ENCODE measurements at regions not wholly inside any gene's neighbourhood (a gene's known extent, or its start where the extent isn't known, plus 50 kb on each side); places are given as distances from the start of the nearest gene placed in this dataset.
A peak's percentile ranks its signal among the peaks of the same experiment; 100 is the strongest.

DNA sequence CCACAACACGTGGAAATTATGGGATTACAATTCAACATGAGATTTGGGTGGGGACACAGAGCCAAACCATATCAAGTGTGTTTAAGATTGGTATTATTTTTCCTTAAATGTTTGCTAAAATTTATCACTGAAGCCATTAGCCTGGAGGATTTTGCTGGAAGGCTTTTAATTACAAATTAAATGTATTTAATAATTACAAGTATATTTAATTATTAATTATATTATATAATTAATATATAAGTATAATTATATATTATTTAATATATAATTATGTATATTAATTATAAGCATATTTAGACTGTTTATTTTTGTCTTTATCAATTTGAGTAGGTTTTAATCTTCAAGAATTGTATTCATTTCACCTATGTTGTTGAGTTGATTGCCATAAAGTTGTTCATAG lies 427.4 kb upstream of the FLRT2 start:
- FAIRE-seq (no peak), DNase-seq (ENCODE audit: insufficient read length, low spot score) (no peak)
- TF ChIP-seq, protein P1, sequence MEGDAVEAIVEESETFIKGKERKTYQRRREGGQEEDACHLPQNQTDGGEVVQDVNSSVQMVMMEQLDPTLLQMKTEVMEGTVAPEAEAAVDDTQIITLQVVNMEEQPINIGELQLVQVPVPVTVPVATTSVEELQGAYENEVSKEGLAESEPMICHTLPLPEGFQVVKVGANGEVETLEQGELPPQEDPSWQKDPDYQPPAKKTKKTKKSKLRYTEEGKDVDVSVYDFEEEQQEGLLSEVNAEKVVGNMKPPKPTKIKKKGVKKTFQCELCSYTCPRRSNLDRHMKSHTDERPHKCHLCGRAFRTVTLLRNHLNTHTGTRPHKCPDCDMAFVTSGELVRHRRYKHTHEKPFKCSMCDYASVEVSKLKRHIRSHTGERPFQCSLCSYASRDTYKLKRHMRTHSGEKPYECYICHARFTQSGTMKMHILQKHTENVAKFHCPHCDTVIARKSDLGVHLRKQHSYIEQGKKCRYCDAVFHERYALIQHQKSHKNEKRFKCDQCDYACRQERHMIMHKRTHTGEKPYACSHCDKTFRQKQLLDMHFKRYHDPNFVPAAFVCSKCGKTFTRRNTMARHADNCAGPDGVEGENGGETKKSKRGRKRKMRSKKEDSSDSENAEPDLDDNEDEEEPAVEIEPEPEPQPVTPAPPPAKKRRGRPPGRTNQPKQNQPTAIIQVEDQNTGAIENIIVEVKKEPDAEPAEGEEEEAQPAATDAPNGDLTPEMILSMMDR (IDR thresholded peaks at IDR 0.05; ENCODE audit: insufficient read depth, missing control alignments): no peak

DNA sequence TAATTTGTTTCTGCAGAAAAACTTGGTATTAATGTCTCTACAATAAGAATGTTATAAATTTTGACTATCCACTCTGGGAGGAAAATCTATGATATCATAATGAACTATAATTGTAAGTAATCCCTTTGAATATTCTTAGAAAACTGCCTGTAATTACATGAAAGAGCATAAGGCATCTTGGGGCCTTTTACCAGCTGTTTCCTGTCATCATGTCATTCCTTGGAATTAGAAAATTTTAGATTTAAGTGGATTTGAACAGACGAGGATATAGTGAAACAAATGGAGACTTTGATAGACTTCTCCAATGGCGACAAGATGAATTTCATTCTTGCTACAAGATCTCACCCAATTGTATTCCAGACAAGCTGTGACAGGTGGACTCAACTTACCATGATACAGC lies 423.4 kb upstream of the FLRT2 start:
- TF ChIP-seq, protein P1 (IDR thresholded peaks at IDR 0.05; ENCODE audit: insufficient read depth, missing control alignments): no peak
- DNase-seq (ENCODE audit: insufficient read length, low spot score) (no peak), FAIRE-seq (peak; percentile 25)

DNA sequence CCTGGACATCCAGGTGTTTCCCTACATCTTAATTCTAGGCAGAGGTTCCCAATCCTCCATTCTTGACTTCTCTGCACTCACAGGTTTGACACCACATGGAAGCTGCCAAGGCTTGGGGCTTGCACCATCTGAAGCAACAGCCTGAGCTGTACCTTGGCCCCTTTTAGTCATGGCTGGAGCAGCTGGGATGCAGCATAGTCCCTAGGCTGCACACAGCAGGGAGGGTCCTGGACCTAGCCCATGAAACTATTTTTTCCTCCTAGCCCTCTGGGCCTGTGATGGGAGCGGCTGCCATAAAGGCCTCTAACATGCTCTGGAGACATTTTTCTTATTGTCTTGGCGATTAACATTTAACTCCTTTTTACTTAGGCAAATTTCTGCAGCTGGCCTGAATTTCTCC lies 417.2 kb upstream of the FLRT2 start:
- TF ChIP-seq, protein P1 (IDR thresholded peaks at IDR 0.05; ENCODE audit: insufficient read depth, missing control alignments): no peak
- no peak for DNase-seq (ENCODE audit: insufficient read length, low spot score)
- FAIRE-seq: no peak

DNA sequence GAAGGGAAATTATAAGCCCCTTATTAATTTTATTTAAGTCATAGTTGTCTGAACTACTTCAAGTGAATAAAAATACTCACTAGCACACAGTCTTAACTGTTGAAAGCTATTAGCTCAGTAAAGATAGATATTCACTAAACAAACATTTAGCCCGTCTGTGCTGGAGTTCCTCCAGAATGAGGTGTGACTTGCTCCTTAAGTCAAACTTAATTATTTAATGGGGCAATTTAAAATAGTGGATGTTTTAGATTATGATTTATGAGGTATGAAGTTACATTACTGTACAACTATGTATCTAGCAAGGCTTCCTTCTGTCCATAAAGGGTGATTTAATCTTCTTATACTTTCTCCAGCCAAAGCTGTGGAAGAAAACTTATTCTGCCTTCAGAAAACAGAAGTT lies 414.0 kb upstream of the FLRT2 start:
- TF ChIP-seq, protein P1 (IDR thresholded peaks at IDR 0.05; ENCODE audit: insufficient read depth, missing control alignments): no peak
- DNase-seq (ENCODE audit: insufficient read length, low spot score) (no peak), FAIRE-seq (no peak)

DNA sequence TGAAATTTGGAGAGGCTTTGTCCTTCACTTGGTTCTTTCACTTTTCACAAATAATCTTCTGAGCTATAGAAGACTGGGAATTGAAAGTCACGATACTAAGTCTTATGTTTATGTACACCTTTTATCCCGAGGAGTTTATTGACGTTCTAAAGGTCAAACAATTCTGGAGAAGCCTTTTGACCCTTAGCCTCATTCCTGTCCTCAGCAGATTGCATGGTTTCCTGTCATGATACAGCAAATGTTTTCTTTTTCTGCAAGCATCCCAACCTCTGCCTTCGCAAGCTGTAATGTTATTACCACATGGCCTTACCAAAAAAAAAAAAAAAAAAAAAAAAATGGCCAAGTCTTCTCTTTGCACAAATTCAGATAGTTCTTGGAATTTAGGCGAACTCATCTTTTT lies 411.7 kb upstream of the FLRT2 start:
- no peak for FAIRE-seq
- TF ChIP-seq, protein P1 (IDR thresholded peaks at IDR 0.05; ENCODE audit: insufficient read depth, missing control alignments): no peak
- DNase-seq (ENCODE audit: insufficient read length, low spot score): no peak

DNA sequence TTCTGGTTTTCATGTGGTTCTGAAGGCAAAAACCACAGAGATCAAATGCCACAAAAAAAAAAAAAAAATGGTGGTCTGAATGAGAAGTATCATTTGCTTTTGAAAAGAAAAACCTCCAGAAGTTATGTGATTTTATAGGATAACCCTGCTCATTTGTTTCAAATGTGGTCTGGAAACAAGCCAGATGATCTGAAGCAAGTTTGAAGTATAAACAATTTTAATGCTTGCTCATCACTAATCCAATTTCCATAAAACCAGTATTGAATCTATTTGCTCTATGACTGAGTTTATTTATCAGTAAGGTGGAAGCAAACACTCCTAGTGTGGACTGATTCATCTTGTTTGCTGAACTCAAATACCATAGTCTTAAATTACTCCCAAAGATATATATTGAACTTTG lies 407.3 kb upstream of the FLRT2 start:
- TF ChIP-seq, protein P1 (IDR thresholded peaks at IDR 0.05; ENCODE audit: insufficient read depth, missing control alignments): no peak
- DNase-seq (ENCODE audit: insufficient read length, low spot score) (no peak), FAIRE-seq (no peak)

DNA sequence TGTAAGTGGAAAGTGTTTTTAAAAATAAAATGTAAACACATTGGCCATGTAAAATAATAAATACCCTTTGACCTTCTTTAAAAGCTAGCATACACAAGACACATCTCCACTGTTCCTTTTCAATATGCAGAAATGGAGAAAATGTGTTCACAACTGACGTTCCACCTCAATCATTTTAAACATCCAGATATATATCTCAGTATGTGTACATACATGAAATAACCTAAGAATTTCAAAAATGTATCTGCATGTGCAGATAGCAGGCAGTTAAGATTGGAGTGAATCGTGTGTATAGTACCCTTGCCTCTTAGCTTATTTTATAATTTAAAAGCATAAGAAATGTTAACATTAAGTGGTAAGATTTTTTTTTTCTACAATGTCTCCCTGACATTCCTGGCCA lies 406.2 kb upstream of the FLRT2 start:
- no peak for DNase-seq (ENCODE audit: insufficient read length, low spot score)
- FAIRE-seq: no peak
- TF ChIP-seq, protein P1 (IDR thresholded peaks at IDR 0.05; ENCODE audit: insufficient read depth, missing control alignments): no peak
